Peyer's patch (tissue), 4 donors: ENCODE measurements at regions not wholly inside any gene's neighbourhood (a gene's known extent, or its start where the extent isn't known, plus 50 kb on each side); places are given as distances from the start of the nearest gene placed in this dataset.

Source experiments
- CTCF ChIP-seq, 6 experiments: fragments of 450-650 bp in 4 of 6; fragments of 200-600 bp in 2 of 6; sonication (generic) in 1 of 6; IDR thresholded peaks; one replicate each; pipeline ENCODE4 v1.5.1; 2017 to 2019; ENCODE audit warnings: antibody characterized with exemption in 6 of 6, mild to moderate bottlenecking in 3 of 6, moderate library complexity in 1 of 6
- POLR2A ChIP-seq, 2 donors: fragments of 450-650 bp; IDR thresholded peaks; one replicate each; pipeline ENCODE4 v1.5.1; 2017; ENCODE audit warnings: antibody characterized with exemption in 2 of 2, mild to moderate bottlenecking in 2 of 2, moderate library complexity in 2 of 2

DNA sequence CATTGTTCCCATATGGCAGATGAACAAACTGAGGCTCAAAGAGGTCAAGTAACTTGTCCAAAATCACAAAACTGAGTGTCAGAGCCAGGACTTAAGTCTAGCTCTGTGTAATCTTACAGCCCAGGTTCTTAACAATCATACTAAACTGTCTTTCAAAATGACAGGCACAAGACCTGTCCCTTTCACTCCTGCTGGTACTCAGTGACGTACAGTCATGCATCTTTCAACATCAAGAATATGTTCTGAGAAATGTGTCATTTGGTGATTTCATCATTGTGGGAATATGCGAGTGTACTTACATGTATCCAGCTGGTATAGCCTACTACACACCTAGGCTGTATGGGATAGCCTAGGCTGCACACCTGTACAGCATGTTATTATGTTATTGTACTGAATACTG, 646.8 kb upstream of the WWC1 start:
- TF ChIP-seq CTCF (IDR thresholded peaks at IDR 0.05) (no peak), POLR2A (IDR thresholded peaks at IDR 0.05) (no peak)
